Epithelial cell of proximal tubule (primary cell): ENCODE measurements at regions not wholly inside any gene's neighbourhood (a gene's known extent, or its start where the extent isn't known, plus 50 kb on each side); places are given as distances from the start of the nearest gene placed in this dataset.
"Not testable (repeated sequence)": the region's sequence is repeated elsewhere in the genome, so short reads cannot be mapped to it uniquely, and the experiment has no call there.

Experiments
- DNase-seq: peaks from one replicate; pipeline ENCODE4 v3.0.0-alpha.2; 2011; ENCODE audit warnings: low read depth
- H3K4me3 ChIP-seq: 2 replicates; pipeline ENCODE4 v1.5.1; 2011; ENCODE audit warnings: low read depth, mild to moderate bottlenecking, low read length
- CTCF ChIP-seq: conservative IDR thresholded peaks from 2 replicates; pipeline ENCODE4 v1.5.1; 2012; ENCODE audit warnings: low read depth, mild to moderate bottlenecking, low read length

- H3K4me3 ChIP-seq = no peak overlapping the region
- no peak for DNase-seq
- no peak for TF ChIP-seq CTCF
These were observed 199.1 kb downstream of the FAM43A start for GRCh38 chr3:194884649-194885315.

DNA sequence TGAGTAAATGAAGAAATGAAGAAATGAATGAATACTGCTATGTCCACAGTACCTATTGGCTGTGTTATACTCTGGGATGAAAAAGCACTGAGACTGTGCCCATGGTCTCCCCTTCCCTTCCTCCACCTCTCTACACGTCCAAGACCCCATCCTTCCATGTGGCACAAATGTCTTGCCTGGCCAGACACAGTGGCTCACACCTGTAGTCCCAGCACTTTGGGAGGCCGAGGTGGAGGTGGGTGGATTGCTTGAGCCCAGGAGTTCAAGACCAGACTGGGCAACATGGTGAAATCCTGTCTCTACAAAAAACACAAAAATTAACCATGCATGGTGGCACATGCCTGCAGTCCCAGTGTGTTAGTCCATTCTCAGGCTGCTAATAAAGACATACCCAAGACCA, 200.1 kb downstream of the FAM43A start:
- no peak for TF ChIP-seq CTCF
- DNase-seq = no peak
- no peak overlapping the region for H3K4me3 ChIP-seq

- no peak for TF ChIP-seq CTCF
- no peak overlapping the region for H3K4me3 ChIP-seq
- no peak for DNase-seq
These were observed 201.2 kb downstream of the FAM43A start for GRCh38 chr3:194886836-194887235.

- not testable (repeated sequence) for DNase-seq, H3K4me3 ChIP-seq
These were observed 202.4 kb downstream of the FAM43A start for GRCh38 chr3:194888062-194888461.

GRCh38 chr3:194888916-194889315, 203.2 kb downstream of the FAM43A start:
- TF ChIP-seq CTCF = no peak
- no peak overlapping the region for H3K4me3 ChIP-seq
- no peak for DNase-seq

DNA sequence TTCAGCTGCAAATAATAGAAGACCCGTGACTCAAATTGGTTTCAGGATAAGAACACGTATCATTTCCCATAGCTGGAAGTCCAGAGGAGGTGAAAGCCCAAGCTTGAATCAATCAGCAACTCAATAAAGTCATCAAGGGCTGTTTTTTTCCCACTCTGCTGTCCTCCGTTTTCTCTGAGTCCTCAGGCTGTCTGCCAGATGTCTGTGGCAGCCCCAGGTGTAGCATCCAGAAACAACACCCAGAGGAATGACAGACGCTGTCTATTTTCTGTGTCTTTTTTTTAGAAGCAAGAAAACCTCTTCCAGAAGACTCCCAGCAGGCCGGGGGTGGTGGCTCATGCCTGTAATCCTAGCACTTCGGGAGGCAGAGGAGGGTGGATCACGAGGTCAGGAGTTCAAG, 204.4 kb downstream of the FAM43A start:
- no peak for TF ChIP-seq CTCF
- DNase-seq = no peak
- H3K4me3 ChIP-seq = no peak overlapping the region

GRCh38 chr3:194893121-194893987, 207.7 kb downstream of the FAM43A start:
- no peak for TF ChIP-seq CTCF
- DNase-seq = no peak
- H3K4me3 ChIP-seq = no peak overlapping the region
